DMS53 treated with DMSO at 0.1 percent for 48 hours (cell line): ENCODE measurements at regions not wholly inside any gene's neighbourhood (a gene's known extent, or its start where the extent isn't known, plus 50 kb on each side); places are given as distances from the start of the nearest gene placed in this dataset.

Source experiments
- DNase-seq: peaks from one replicate; lab custom pipeline; 2025; ENCODE audit not compliant: unreplicated experiment; lab: John Stamatoyannopoulos, UW

GRCh38 chr4:159497936-159498335 is 395.1 kb downstream of the RAPGEF2 start:
- DNase-seq, result no peak

- DNase-seq, result no peak
Observed at GRCh38 chr4:159498446-159499115, 395.7 kb downstream of the RAPGEF2 start.

- no peak for DNase-seq
Observed at GRCh38 chr4:159500861-159501260, 398.0 kb downstream of the RAPGEF2 start.

GRCh38 chr4:159503236-159504008 is 400.5 kb downstream of the RAPGEF2 start:
- no peak for DNase-seq

- peak; percentile 0 for DNase-seq
Observed at GRCh38 chr4:159504684-159505083, 401.8 kb downstream of the RAPGEF2 start.

GRCh38 chr4:159505266-159505975 is 402.5 kb downstream of the RAPGEF2 start:
- no peak for DNase-seq

GRCh38 chr4:159506801-159507517 is 404.1 kb downstream of the RAPGEF2 start:
- no peak for DNase-seq

- DNase-seq, result no peak
Observed at GRCh38 chr4:159508917-159509500, 406.1 kb downstream of the RAPGEF2 start.

GRCh38 chr4:159512348-159512747 is 409.5 kb downstream of the RAPGEF2 start:
- DNase-seq, result no peak

GRCh38 chr4:159515314-159516025 is 412.6 kb downstream of the RAPGEF2 start:
- DNase-seq, result no peak

GRCh38 chr4:159516556-159517140 is 413.8 kb downstream of the RAPGEF2 start:
- no peak for DNase-seq

- no peak for DNase-seq
Observed at GRCh38 chr4:159520074-159520473, 417.2 kb downstream of the RAPGEF2 start.

- DNase-seq, result no peak
Observed at GRCh38 chr4:159526172-159526571, 423.3 kb downstream of the RAPGEF2 start.

- no peak for DNase-seq
Observed at GRCh38 chr4:159534655-159535054, 431.8 kb downstream of the RAPGEF2 start.

GRCh38 chr4:159538556-159538955 is 435.7 kb downstream of the RAPGEF2 start:
- no peak for DNase-seq

GRCh38 chr4:159540038-159540437 is 437.2 kb downstream of the RAPGEF2 start:
- no peak for DNase-seq

GRCh38 chr4:159540501-159540900 is 437.6 kb downstream of the RAPGEF2 start:
- no peak for DNase-seq

- DNase-seq, result no peak
Observed at GRCh38 chr4:159541143-159541542, 438.3 kb downstream of the RAPGEF2 start.

- no peak for DNase-seq
Observed at GRCh38 chr4:159542296-159542695, 439.4 kb downstream of the RAPGEF2 start.

GRCh38 chr4:159543831-159544230 is 441.0 kb downstream of the RAPGEF2 start:
- no peak for DNase-seq
